ENCODE measurements at regions not wholly inside any gene's neighbourhood (a gene's known extent, or its start where the extent isn't known, plus 50 kb on each side); places are given as distances from the start of the nearest gene placed in this dataset.
A peak's percentile ranks its signal among the peaks of the same experiment; 100 is the strongest.
"Not testable (repeated sequence)": the region's sequence is repeated elsewhere in the genome, so short reads cannot be mapped to it uniquely, and the experiment has no call there.

DNA sequence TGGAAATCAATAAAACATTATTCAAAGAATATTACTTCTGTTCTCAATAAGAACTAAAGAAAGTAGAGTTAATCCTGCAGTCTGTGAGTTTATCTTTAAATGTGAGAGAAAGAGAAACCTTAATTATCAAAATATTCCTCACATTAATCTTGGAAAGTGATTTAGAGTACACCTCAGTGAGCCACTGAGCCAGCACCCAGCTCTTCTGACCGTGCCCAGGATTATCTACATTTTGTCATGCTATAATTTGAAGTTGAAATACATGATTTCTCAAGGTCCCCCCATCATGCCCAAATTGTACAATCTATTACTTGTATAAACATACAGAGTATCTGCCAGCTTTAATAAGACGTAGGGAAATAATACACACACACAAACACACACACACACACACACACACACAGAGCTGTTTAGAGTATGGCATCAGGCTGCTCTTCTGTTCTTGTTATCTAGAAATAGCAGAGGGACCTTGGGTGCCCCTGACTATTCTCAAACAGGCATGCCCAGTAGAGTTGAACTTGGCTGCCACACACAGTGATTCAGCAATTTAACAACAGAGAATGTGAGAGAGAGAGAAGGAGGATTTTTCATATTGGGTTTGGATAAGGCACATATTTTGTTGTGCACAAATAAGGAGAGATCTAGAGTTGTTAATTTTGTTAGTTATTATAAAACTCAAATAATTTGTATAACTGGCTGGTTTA lies 74.4 kb downstream of the P2RY1 start:
- Histone ChIP-seq H3K27ac (peak overlapping the region in 1 of 2 donors; percentile 36), H3K36me3 (no peaks in the 10 kb centered on the region), H3K27me3 (no peaks in the 10 kb centered on the region), H3K4me3 (no peak overlapping the region), H3K9me3 (no peaks in the 10 kb centered on the region), H3K4me1 (peaks cover 0 to 21% (median 0%) of the 10 kb centered on the region in 4 donors)
- TF ChIP-seq CTCF (IDR thresholded peaks at IDR 0.05) = no peak
- intact Hi-C loops (cut with DNase I; ENCODE audit: low total_unique reads) = no loop called here
- no peak for DNase-seq

DNA sequence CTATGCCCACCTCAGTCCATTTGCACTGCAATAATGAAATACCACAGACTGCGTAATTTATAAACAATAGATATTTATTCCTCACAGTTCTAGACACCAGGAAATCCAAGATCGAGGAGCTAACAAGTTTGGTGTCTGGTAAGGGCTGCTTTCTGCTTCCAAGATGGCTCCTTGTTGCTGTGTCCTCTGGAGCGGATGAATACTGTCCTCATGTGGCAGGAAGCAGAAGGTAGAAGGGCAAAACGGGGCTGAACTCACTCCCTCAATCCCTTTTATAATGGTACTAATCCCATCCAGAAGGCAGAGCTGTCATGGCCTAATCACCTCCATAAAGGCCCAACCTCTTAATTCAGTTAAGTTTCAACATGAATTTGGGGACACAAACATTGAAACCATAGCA lies 75.3 kb downstream of the P2RY1 start:
- no peak overlapping the region for H3K4me3 ChIP-seq
- peaks cover 0 to 21% (median 0%) of the 10 kb centered on the region in 4 donors for H3K4me1 ChIP-seq
- TF ChIP-seq CTCF (IDR thresholded peaks at IDR 0.05) = no peak
- no peaks in the 10 kb centered on the region for H3K27me3 ChIP-seq
- DNase-seq = no peak
- intact Hi-C loops (cut with DNase I; ENCODE audit: low total_unique reads) = no loop called here
- H3K36me3 ChIP-seq = no peaks in the 10 kb centered on the region
- H3K27ac ChIP-seq = peak overlapping the region in 1 of 2 donors; percentile 36
- no peaks in the 10 kb centered on the region for H3K9me3 ChIP-seq

- TF ChIP-seq CTCF (IDR thresholded peaks at IDR 0.05) = no peak
- H3K9me3 ChIP-seq = no peaks in the 10 kb centered on the region
- peaks cover 0 to 21% (median 0%) of the 10 kb centered on the region in 4 donors for H3K4me1 ChIP-seq
- intact Hi-C loops (cut with DNase I; ENCODE audit: low total_unique reads) = no loop called here
- H3K36me3 ChIP-seq = no peaks in the 10 kb centered on the region
- H3K27me3 ChIP-seq = no peaks in the 10 kb centered on the region
- no peak overlapping the region for H3K27ac ChIP-seq
- no peak for DNase-seq
- H3K4me3 ChIP-seq = no peak overlapping the region
These were observed 76.0 kb downstream of the P2RY1 start for GRCh38 chr3:152910966-152911365.

GRCh38 chr3:152914743-152915142 lies 79.8 kb downstream of the P2RY1 start:
- H3K4me1 ChIP-seq; H3K27me3 ChIP-seq; DNase-seq; H3K4me3 ChIP-seq; H3K9me3 ChIP-seq; intact Hi-C loops (cut with DNase I; ENCODE audit: low total_unique reads); H3K36me3 ChIP-seq; H3K27ac ChIP-seq: not testable (repeated sequence)

DNA sequence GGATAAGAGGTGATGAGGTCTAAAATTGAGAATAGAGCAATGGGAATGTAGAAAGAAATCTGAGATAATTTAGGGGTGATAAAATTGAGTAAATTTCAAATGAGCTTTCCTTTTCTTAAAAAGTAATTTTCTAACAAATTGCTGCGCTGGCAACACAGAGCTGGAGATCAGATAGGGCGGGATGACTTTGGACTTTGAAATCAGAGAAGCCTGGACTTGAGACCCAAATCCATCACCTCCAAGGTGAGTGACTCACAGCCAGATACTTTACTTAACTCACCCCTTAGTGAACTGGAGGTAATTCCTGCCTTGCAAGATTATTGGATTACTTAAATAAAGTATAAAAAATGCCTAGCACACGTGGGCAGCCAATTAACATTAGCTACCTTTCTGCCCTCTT lies 80.8 kb downstream of the P2RY1 start:
- intact Hi-C loops (cut with DNase I; ENCODE audit: low total_unique reads) = no loop called here

More for the DNA sequence above, 80.8 kb downstream of the P2RY1 start:
- Histone ChIP-seq H3K27me3 (no peaks in the 10 kb centered on the region), H3K36me3 (no peaks in the 10 kb centered on the region), H3K4me3 (no peak overlapping the region), H3K9me3 (no peaks in the 10 kb centered on the region), H3K27ac (no peak overlapping the region), H3K4me1 (no peaks in the 10 kb centered on the region)
- no peak for TF ChIP-seq CTCF (IDR thresholded peaks at IDR 0.05)
- no peak for DNase-seq

All from tibial artery (tissue), 4 donors.